NCI-H748 (cell line): ENCODE measurements at regions not wholly inside any gene's neighbourhood (a gene's known extent, or its start where the extent isn't known, plus 50 kb on each side); places are given as distances from the start of the nearest gene placed in this dataset.

Experiments used
- DNase-seq: peaks from one replicate; lab custom pipeline; 2025; ENCODE audit not compliant: unreplicated experiment; lab: John Stamatoyannopoulos, UW

DNA sequence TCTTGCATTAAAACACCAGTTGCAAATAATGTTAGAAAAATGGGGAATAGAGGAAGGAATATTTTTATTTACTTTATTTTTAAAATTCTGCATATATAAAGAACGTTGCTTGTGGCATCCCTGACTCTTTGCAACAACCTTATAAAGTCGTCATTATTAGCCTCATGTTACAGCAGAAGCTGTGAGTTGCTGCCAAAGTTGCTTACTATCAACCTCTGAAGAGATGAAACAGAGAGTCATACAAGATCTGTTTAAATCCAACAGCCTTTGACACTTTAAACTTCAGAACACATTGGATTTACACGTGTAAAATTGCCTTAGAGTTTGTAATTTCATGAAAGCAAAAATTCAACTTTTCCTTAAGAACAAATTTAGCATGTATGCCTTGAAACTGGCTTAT lies 221.9 kb downstream of the MRPL39 start:
- peak; percentile 12 for DNase-seq

DNA sequence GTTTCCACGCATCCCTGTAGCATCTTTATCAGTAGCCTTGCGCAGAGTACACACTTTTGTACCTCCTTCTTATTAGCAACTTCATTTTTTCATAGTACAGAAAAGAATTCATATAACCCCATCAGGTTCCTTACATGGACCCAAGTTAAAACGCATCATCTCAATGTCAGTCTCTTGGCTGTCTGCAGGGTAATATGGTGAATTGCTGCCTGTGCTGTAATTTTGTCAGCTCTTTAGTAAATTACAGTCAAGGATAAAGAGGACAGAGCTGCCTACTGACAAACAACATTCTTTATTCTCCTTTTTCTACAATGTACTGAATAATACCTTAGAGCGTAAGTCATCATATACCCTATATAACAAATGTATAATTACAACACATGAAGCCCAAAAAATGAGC lies 222.5 kb downstream of the MRPL39 start:
- peak; percentile 9 for DNase-seq

DNA sequence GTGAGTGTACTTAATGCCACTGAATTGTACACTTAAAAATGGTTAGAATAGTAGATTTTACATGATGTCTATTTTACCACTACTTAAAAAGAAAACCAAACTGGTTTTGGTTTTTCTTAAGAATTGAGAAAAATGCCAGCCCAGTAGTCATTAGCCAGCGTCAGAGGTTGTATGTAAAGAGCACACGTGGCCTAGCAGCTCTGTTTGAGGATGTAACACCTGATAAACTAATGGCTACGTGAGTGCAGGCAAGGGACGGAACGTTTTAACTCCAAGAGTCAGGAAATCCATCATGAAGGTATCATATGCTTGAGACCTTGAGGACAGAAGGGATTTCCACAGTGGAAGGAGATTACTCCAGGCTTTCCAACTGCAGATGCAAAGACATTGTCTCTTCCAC lies 223.7 kb downstream of the MRPL39 start:
- no peak for DNase-seq

DNA sequence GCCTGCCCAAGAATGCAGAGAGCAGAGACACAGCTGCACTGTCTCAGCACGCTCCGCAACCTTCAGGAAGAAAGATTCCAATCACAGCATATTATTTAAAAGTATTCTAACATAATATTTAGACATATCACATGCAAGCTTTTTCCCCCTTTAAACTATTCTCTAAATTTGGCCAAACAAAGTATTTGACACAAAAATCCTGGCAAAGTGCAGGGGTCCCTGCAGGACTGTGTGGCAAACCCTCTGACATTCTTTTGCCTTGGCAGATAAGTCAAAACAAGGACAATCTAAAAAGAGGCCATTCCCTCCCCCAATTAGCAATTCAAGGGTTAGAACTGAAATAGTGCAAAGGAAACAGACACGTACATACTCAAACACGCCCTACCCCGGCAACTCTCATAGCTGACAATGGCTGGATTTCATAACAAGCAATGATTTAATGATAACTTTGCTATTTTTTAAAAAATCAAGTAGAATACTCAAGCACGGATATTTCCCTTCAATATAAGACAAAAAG lies 225.3 kb downstream of the MRPL39 start:
- DNase-seq = no peak

- no peak for DNase-seq
Observed at GRCh38 chr21:25375675-25376074, 231.6 kb downstream of the MRPL39 start.

- no peak for DNase-seq
Observed at GRCh38 chr21:25373126-25374082, 233.9 kb downstream of the MRPL39 start.

DNA sequence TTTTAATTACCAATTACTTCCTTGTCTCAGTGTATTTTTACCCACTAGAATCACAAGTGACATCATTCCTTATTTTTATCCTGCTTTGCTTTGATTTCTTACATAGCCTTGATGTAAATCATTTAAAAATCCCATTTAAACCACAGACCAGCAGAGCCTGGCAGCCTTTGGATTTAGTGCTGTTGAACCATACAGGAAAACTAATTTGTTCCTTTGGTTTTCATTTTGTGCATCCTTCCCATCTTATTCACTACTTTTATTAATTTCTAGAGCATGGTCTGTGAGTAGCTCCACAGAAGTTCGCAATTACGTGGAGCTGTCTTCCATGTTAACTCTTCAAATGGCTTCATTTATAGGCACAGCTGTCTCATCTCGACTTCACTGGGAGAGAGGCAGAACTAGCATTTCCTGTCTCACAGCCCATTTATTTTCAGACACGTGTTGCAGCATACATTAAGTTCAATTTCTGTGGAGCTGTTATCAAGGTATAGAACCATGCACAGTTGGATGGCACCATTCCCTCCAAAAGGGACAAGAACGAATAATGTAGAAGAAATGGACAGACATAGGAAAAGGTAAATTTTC lies 235.3 kb downstream of the MRPL39 start:
- DNase-seq = peak; percentile 59

DNA sequence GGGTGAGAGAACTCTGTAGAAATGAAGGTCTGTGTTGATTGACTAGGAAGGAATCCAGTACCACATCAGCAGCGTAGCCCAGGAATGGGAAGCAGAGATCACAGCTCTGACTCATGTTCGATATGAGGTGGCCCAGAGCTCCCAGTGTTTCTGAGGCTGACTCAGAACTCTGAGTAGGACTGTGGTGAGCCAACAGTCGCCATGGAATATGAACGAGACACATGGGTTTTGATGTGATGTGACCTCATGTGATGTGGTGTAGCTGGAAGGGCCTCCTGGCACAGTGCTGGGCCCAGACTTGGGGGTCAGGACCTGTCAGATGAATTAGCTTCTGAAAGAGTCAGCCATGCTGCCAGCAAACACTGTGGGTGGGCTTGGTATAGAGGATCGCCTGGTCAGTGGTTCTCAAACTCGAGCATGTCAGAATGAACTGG lies 237.0 kb downstream of the MRPL39 start:
- DNase-seq = no peak

GRCh38 chr21:25369524-25370300 lies 237.6 kb downstream of the MRPL39 start:
- no peak for DNase-seq

GRCh38 chr21:25368531-25368930 lies 238.8 kb downstream of the MRPL39 start:
- DNase-seq = no peak

- DNase-seq = no peak
Observed at GRCh38 chr21:25366116-25366515, 241.2 kb downstream of the MRPL39 start.

- no peak for DNase-seq
Observed at GRCh38 chr21:25362375-25363267, 244.7 kb downstream of the MRPL39 start.

DNA sequence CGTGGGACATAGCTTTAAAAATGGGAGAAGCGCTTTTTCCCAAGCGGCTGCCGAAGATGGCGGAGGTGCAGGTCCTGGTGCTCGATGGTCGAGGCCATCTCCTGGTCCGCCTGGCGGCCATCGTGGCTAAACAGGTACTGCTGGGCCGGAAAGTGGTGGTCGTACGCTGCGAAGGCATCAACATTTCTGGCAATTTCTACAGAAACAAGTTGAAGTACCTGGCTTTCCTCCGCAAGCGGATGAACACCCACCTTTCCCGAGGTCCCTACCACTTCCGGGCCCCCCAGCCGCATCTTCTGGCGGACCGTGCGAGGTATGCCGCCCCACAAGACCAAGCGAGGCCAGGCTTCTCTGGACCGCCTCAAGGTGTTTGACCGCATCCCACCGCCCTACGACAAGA lies 245.5 kb downstream of the MRPL39 start:
- no peak for DNase-seq

GRCh38 chr21:25361097-25361496 lies 246.2 kb downstream of the MRPL39 start:
- peak; percentile 26 for DNase-seq

- DNase-seq = no peak
Observed at GRCh38 chr21:25360593-25360992, 246.7 kb downstream of the MRPL39 start.

GRCh38 chr21:25359724-25360123 lies 247.6 kb downstream of the MRPL39 start:
- DNase-seq = no peak

DNA sequence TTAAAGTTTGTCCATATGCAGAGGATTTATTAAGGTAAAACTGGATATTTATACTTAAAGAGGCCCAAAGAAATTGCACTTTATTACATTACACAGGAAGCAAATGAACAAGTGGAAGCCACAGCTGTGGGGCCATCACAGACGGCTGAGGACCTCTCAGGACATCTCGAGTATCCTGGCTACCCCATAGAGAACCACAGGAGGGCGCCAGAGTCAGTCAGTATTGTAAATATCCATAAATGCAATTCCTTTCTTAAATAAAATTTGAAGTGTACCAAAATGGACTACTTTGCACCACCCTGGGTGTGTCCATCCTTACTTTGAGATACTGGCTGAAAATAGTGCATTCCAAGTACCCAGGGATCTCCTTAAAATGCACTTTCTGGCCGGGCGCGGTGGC lies 257.2 kb downstream of the MRPL39 start:
- DNase-seq = peak; percentile 18

- DNase-seq = no peak
Observed at GRCh38 chr21:25343774-25344545, 263.3 kb downstream of the MRPL39 start.

GRCh38 chr21:25342816-25343215 lies 264.5 kb downstream of the MRPL39 start:
- DNase-seq = no peak

DNA sequence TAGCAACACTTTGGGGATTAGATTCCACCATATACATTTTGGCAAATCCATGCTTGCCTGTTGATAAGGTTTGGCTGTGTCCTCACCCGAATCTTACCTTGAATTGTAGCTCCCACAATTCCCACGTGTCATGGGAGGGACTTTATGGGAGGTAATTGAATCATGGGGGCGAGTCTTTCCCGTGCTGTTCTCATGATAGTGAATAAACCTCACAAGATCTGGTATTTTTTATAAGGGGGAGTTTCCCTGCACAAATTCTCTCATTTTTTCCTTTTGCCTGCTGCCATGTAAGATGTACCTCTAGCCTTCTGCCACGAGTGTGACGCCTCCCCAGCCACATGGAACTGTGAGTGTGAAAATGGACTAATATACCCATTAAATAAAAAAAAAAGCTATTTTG lies 265.3 kb downstream of the MRPL39 start:
- DNase-seq = no peak
